Mesothelial cell of epicardium (in vitro differentiated cells): ENCODE measurements at regions not wholly inside any gene's neighbourhood (a gene's known extent, or its start where the extent isn't known, plus 50 kb on each side); places are given as distances from the start of the nearest gene placed in this dataset.

Experiments used
- DNase-seq, 2 experiments: peaks; one replicate each; pipeline ENCODE4 v3.0.0; 2021; ENCODE audit warnings: low spot score in 2 of 2; ENCODE audit not compliant: unreplicated experiment in 2 of 2
- H3K27ac Mint-ChIP-seq: 2 replicates; pipeline ENCODE4 v1.8.0; 2021; ENCODE audit warnings: mixed read lengths
- H3K27me3 Mint-ChIP-seq: 2 replicates; pipeline ENCODE4 v1.8.0; 2021; ENCODE audit warnings: low read depth, mixed read lengths
- H3K36me3 Mint-ChIP-seq: 2 replicates; pipeline ENCODE4 v1.8.0; 2021; ENCODE audit warnings: mixed read lengths
- H3K4me1 Mint-ChIP-seq: 2 replicates; pipeline ENCODE4 v1.8.0; 2021; ENCODE audit warnings: mixed read lengths
- H3K4me3 Mint-ChIP-seq: 2 replicates; pipeline ENCODE4 v1.8.0; 2021; ENCODE audit warnings: mild to moderate bottlenecking, moderate library complexity, mixed read lengths
- H3K9me3 Mint-ChIP-seq: 2 replicates; pipeline ENCODE4 v1.8.0; 2021; ENCODE audit warnings: mixed read lengths
- CTCF ChIP-seq: fragments of 200-600 bp; sonication (generic); IDR thresholded peaks from one replicate; pipeline ENCODE4 v1.5.0; 2021; ENCODE audit warnings: antibody characterized with exemption; ENCODE audit not compliant: unreplicated experiment

- H3K9me3 Mint-ChIP-seq: peaks cover 10% of the 10 kb centered on the region
- H3K36me3 Mint-ChIP-seq: peaks cover 3% of the 10 kb centered on the region
- no peak overlapping the region for H3K27ac Mint-ChIP-seq
- no peaks in the 10 kb centered on the region for H3K27me3 Mint-ChIP-seq
- H3K4me1 Mint-ChIP-seq: peaks cover 7% of the 10 kb centered on the region
- no peak overlapping the region for H3K4me3 Mint-ChIP-seq
- TF ChIP-seq CTCF: no peak
- no peak for DNase-seq
Observed at GRCh38 chr5:44661851-44662250, 146.9 kb upstream of the MRPS30 start.

GRCh38 chr5:44660251-44660650 lies 148.5 kb upstream of the MRPS30 start:
- H3K4me3 Mint-ChIP-seq: no peak overlapping the region
- H3K36me3 Mint-ChIP-seq: peaks cover 5% of the 10 kb centered on the region
- DNase-seq: no peak
- H3K27me3 Mint-ChIP-seq: no peaks in the 10 kb centered on the region
- no peak for TF ChIP-seq CTCF
- H3K27ac Mint-ChIP-seq: no peak overlapping the region
- H3K9me3 Mint-ChIP-seq: peaks cover 20% of the 10 kb centered on the region
- H3K4me1 Mint-ChIP-seq: peaks cover 7% of the 10 kb centered on the region

- Mint-ChIP-seq H3K36me3 (peaks cover 5% of the 10 kb centered on the region), H3K27ac (no peak overlapping the region), H3K4me3 (no peak overlapping the region), H3K9me3 (peaks cover 26% of the 10 kb centered on the region), H3K4me1 (peaks cover 7% of the 10 kb centered on the region), H3K27me3 (no peaks in the 10 kb centered on the region)
- no peak for TF ChIP-seq CTCF
- DNase-seq: no peak
Observed at GRCh38 chr5:44659334-44659733, 149.4 kb upstream of the MRPS30 start.

- DNase-seq: no peak
- H3K36me3 Mint-ChIP-seq: peaks cover 4% of the 10 kb centered on the region
- peaks cover 8% of the 10 kb centered on the region for H3K4me1 Mint-ChIP-seq
- H3K27ac Mint-ChIP-seq: no peak overlapping the region
- peaks cover 26% of the 10 kb centered on the region for H3K9me3 Mint-ChIP-seq
- H3K27me3 Mint-ChIP-seq: no peaks in the 10 kb centered on the region
- no peak overlapping the region for H3K4me3 Mint-ChIP-seq
- TF ChIP-seq CTCF: no peak
Observed at GRCh38 chr5:44652674-44653073, 156.1 kb upstream of the MRPS30 start.

- no peak for DNase-seq
- no peaks in the 10 kb centered on the region for H3K36me3 Mint-ChIP-seq
- TF ChIP-seq CTCF: no peak
- no peaks in the 10 kb centered on the region for H3K27me3 Mint-ChIP-seq
- no peak overlapping the region for H3K4me3 Mint-ChIP-seq
- peak overlapping the region; percentile 6 for H3K27ac Mint-ChIP-seq
- peaks cover 16% of the 10 kb centered on the region for H3K4me1 Mint-ChIP-seq
- H3K9me3 Mint-ChIP-seq: no peaks in the 10 kb centered on the region
Observed at GRCh38 chr5:44646016-44646415, 162.7 kb upstream of the MRPS30 start.

GRCh38 chr5:44645502-44645901 lies 163.2 kb upstream of the MRPS30 start:
- H3K4me3 Mint-ChIP-seq: no peak overlapping the region
- no peaks in the 10 kb centered on the region for H3K27me3 Mint-ChIP-seq
- H3K4me1 Mint-ChIP-seq: peaks cover 16% of the 10 kb centered on the region
- no peak for DNase-seq
- H3K9me3 Mint-ChIP-seq: no peaks in the 10 kb centered on the region
- H3K36me3 Mint-ChIP-seq: no peaks in the 10 kb centered on the region
- no peak overlapping the region for H3K27ac Mint-ChIP-seq
- no peak for TF ChIP-seq CTCF
